ENCODE measurements at regions not wholly inside any gene's neighbourhood (a gene's known extent, or its start where the extent isn't known, plus 50 kb on each side); places are given as distances from the start of the nearest gene placed in this dataset.

DNA sequence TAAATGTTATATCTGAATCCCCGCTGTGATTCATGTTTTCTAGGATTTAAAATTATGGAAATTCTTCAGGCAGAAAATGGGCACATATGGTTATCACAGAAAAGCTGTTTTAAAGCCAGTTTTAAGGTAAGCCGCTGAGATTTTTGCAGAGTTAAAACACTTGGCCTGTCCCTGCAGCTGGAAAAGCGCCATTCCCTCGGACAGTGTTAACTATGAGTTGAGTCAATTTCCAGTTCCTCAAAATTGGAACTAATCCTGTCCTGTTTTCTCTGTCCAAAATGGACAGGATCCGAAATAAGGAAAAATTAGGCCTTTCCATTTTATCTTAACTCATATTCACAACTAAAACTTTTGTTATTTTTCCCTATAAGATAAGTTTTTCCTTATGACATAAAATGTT is 225.2 kb downstream of the SAMD5 start:
- POLR2A ChIA-PET, result no interaction called here
- no peak for DNase-seq (ENCODE audit: extremely low spot score)
- CTCF ChIA-PET, result no interaction called here
- TF ChIP-seq, protein P1, sequence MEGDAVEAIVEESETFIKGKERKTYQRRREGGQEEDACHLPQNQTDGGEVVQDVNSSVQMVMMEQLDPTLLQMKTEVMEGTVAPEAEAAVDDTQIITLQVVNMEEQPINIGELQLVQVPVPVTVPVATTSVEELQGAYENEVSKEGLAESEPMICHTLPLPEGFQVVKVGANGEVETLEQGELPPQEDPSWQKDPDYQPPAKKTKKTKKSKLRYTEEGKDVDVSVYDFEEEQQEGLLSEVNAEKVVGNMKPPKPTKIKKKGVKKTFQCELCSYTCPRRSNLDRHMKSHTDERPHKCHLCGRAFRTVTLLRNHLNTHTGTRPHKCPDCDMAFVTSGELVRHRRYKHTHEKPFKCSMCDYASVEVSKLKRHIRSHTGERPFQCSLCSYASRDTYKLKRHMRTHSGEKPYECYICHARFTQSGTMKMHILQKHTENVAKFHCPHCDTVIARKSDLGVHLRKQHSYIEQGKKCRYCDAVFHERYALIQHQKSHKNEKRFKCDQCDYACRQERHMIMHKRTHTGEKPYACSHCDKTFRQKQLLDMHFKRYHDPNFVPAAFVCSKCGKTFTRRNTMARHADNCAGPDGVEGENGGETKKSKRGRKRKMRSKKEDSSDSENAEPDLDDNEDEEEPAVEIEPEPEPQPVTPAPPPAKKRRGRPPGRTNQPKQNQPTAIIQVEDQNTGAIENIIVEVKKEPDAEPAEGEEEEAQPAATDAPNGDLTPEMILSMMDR (IDR thresholded peaks at IDR 0.05; ENCODE audit: control extremely low read depth, extremely low read depth, low read depth, missing control alignments), result no peak

- no peak for DNase-seq (ENCODE audit: extremely low spot score)
- POLR2A ChIA-PET, result no interaction called here
- TF ChIP-seq, protein P1 (IDR thresholded peaks at IDR 0.05; ENCODE audit: control extremely low read depth, extremely low read depth, low read depth, missing control alignments), result no peak
- CTCF ChIA-PET, result no interaction called here
These were observed 225.7 kb downstream of the SAMD5 start for GRCh38 chr6:147734151-147734550.

- ChIA-PET CTCF (no interaction called here), POLR2A (no interaction called here)
- no peak for DNase-seq (ENCODE audit: extremely low spot score)
- TF ChIP-seq, protein P1 (IDR thresholded peaks at IDR 0.05; ENCODE audit: control extremely low read depth, extremely low read depth, low read depth, missing control alignments), result no peak
These were observed 227.4 kb downstream of the SAMD5 start for GRCh38 chr6:147735924-147736323.

DNA sequence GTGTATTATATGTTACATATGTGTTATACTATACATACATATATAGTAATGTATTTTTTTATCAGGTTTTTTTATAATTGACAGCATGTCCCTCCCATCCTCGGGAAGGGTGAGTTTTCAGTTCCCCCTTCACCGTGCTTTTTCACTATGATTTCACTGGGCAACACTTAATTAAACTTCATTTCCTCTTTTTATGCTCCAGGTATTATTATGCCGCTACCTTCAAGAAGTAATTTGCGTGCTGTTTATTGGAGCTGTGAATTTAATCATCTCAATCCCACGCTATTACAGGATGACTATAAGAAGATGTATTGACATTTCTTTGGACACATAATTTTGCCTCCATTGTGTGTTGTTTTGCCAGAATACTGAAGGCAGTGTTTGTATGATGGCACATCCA is 228.6 kb downstream of the SAMD5 start:
- ChIA-PET CTCF (no interaction called here), POLR2A (no interaction called here)
- no peak for DNase-seq (ENCODE audit: extremely low spot score)
- TF ChIP-seq, protein P1 (IDR thresholded peaks at IDR 0.05; ENCODE audit: control extremely low read depth, extremely low read depth, low read depth, missing control alignments), result no peak

GRCh38 chr6:147738099-147738498 is 229.6 kb downstream of the SAMD5 start:
- POLR2A ChIA-PET, result no interaction called here
- DNase-seq (ENCODE audit: extremely low spot score), result no peak
- TF ChIP-seq, protein P1 (IDR thresholded peaks at IDR 0.05; ENCODE audit: control extremely low read depth, extremely low read depth, low read depth, missing control alignments), result no peak
- CTCF ChIA-PET, result interaction anchor here (1.0 kb wide), 1 partner anchor 14 kb away, joined by 3 read pairs; no protein-coding TSS in a partner anchor

DNA sequence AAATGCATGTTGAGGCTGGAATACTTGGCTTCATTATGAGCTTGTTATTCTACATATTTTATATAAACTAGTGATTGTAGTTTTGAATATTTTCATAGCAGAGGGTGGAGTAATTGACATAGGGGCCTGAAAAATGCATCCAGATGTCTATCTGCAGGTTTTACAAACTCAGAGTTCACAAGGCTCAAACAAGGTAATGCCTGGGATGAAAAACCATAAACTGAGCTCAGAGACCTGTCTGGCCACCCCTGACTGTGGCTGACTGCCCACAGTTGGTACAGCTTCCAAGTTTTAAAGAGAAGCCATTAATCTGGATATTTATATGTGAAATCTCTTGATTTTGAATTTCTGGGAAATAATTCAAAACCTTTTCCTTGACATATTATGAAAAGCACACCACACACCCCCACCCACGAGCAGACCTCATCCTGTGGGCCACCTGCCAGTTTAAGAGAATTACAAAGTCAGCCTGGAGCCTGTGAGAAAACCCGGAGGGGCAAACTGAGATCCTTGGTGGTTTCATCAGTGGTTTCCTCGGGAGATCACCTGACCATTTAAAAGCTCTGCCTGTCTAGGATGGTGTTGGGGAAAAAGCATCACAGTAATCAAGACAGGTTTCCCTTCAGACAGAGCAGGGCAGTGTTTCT is 230.1 kb downstream of the SAMD5 start:
- DNase-seq (ENCODE audit: extremely low spot score), result no peak
- ChIA-PET CTCF (interaction anchor here (1.0 kb wide), 1 partner anchor 15 kb away, joined by 3 read pairs; no protein-coding TSS in a partner anchor), POLR2A (no interaction called here)
- TF ChIP-seq, protein P1 (IDR thresholded peaks at IDR 0.05; ENCODE audit: control extremely low read depth, extremely low read depth, low read depth, missing control alignments), result no peak

All from GM10248 (cell line).